Left ventricle myocardium inferior (tissue), 1 donor: ENCODE measurements at regions not wholly inside any gene's neighbourhood (a gene's known extent, or its start where the extent isn't known, plus 50 kb on each side); places are given as distances from the start of the nearest gene placed in this dataset.

Source experiments
- DNase-seq: peaks from one replicate; pipeline ENCODE4 v3.0.0-alpha.2; 2020
- H3K27ac ChIP-seq: fragments of 200-600 bp; replicated peaks from 2 replicates; pipeline ENCODE4 v1.8.0; 2021
- H3K27me3 ChIP-seq: fragments of 200-600 bp; 2 replicates; pipeline ENCODE4 v1.8.0; 2021; ENCODE audit warnings: low read depth
- H3K36me3 ChIP-seq: fragments of 200-600 bp; 2 replicates; pipeline ENCODE4 v1.8.0; 2021
- H3K4me1 ChIP-seq: fragments of 200-600 bp; 2 replicates; pipeline ENCODE4 v1.8.0; 2021
- H3K4me3 ChIP-seq: fragments of 200-600 bp; 2 replicates; pipeline ENCODE4 v1.8.0; 2021; ENCODE audit warnings: mild to moderate bottlenecking, moderate library complexity
- H3K9me3 ChIP-seq: fragments of 200-600 bp; replicated peaks from 2 replicates; pipeline ENCODE4 v1.8.0; 2021
- intact Hi-C: fragments of 100-400 bp; cut with micrococcal nuclease; formaldehyde crosslinking; loops from one replicate; pipeline ENCODE4 v1.11.0; 2022
- TF ChIP-seq, protein P1 (sequence below): fragments of 200-600 bp; IDR thresholded peaks from 2 replicates; pipeline ENCODE4 v1.8.0; 2021; ENCODE audit warnings: antibody characterized with exemption, mild to moderate bottlenecking, borderline replicate concordance
- donor health status: DM: no; HTN: yes; CAD: no; lungs with severe emphysema.

DNA sequence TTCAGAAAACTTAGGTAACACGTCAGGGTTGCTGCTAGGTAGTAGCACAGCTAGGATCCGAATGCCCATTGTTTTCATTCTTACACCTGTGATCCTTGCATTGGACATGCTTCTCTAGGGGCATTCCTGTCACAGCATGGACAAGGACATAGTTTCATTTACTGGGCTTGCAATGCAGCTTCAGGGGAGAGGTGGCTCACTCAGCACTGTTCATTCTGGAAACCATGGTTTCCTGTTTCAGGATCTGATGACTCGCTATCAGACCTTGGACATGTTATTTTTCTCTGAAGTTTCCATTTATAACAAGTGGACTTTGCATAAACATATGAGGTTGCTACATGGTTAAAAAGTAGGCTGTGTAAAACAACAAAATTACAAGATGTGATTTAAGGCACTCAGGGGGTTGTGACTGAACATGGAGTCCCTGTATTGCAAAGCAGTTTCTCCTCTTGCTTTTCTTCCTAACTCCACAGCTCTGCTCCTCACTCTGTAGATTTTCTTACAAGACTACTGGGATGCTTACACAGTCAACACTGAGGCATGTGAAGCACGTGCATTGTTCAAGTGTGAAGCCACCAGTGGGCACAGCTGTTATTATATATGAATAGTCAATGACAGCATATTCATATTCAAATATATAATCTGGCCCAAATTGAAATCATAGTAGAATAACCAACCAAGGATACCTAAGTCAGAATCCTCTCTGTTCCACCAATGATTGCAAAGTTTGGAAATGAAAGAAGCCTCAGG, 66.1 kb upstream of the STK32A start:
- Histone ChIP-seq H3K27ac (no peak overlapping the region), H3K9me3 (peaks cover 5% of the 10 kb centered on the region), H3K36me3 (no peaks in the 10 kb centered on the region), H3K27me3 (peaks cover 4% of the 10 kb centered on the region), H3K4me1 (no peaks in the 10 kb centered on the region), H3K4me3 (no peak overlapping the region)
- DNase-seq: no peak
- intact Hi-C loops: no loop called here
- TF ChIP-seq, protein P1, sequence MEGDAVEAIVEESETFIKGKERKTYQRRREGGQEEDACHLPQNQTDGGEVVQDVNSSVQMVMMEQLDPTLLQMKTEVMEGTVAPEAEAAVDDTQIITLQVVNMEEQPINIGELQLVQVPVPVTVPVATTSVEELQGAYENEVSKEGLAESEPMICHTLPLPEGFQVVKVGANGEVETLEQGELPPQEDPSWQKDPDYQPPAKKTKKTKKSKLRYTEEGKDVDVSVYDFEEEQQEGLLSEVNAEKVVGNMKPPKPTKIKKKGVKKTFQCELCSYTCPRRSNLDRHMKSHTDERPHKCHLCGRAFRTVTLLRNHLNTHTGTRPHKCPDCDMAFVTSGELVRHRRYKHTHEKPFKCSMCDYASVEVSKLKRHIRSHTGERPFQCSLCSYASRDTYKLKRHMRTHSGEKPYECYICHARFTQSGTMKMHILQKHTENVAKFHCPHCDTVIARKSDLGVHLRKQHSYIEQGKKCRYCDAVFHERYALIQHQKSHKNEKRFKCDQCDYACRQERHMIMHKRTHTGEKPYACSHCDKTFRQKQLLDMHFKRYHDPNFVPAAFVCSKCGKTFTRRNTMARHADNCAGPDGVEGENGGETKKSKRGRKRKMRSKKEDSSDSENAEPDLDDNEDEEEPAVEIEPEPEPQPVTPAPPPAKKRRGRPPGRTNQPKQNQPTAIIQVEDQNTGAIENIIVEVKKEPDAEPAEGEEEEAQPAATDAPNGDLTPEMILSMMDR: no peak

DNA sequence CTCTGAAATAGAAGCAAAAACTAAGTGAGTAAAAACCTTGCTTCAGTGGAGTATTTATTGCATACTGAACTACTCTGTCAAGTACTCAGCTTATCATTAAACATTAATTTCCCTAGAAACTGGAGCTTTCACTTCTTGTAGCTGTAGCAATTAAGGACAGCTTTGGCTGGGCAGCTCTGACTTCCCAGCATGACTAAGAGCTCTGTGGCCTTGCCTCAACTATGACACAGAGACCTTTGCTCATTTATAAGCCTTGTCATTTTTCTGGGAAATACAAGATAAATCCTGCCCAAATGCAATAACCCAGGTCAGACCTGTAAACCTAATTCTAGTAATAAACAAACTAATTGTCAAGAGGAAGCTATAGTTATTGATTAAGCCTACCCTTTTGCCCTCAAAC, 65.4 kb upstream of the STK32A start:
- DNase-seq: no peak
- Histone ChIP-seq H3K4me3 (no peak overlapping the region), H3K27me3 (peaks cover 4% of the 10 kb centered on the region), H3K27ac (no peak overlapping the region), H3K36me3 (no peaks in the 10 kb centered on the region), H3K4me1 (no peaks in the 10 kb centered on the region), H3K9me3 (no peaks in the 10 kb centered on the region)
- TF ChIP-seq, protein P1: no peak
- intact Hi-C loops: no loop called here

DNA sequence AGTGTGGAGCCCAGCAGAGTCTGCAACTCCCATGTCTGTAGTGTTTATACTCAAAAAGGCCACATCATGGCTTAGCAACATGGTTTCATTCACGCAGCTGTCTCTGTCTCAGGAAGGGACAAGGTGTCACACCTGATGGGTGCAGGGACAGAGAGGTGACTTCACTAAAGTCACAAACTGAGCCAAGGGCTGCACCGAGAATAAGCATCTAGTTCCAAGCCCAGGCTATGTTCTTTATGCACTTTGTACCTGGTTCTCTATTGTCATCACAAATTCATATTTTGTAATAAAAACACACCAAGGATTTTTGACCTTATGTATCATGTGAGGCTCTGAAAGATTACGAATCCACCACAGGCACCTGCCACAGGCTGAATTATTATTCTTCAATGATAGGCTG, 64.9 kb upstream of the STK32A start:
- Histone ChIP-seq H3K27me3 (peaks cover 4% of the 10 kb centered on the region), H3K9me3 (no peaks in the 10 kb centered on the region), H3K4me1 (no peaks in the 10 kb centered on the region), H3K27ac (no peak overlapping the region), H3K4me3 (no peak overlapping the region), H3K36me3 (no peaks in the 10 kb centered on the region)
- DNase-seq: no peak
- TF ChIP-seq, protein P1: no peak
- intact Hi-C loops: no loop called here

DNA sequence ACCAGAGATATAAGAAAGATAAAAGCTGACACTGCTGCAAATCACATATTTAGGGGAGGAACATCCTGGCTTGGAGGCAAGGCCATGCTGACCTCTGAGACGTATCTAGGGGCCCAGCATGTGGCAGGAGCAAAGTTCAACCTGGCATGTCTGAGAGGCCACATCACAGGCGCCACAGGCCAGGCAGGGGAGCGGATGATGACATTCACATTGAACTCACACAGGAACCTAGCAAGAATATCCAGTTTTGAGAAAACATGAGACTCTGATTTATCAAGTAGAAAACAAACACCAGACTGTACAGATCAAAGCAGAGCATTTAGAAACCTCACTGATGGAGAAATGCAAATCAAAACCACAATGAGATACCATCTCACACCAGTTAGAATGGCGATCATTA, 64.2 kb upstream of the STK32A start:
- Histone ChIP-seq H3K27ac (no peak overlapping the region), H3K4me3 (no peak overlapping the region), H3K36me3 (no peaks in the 10 kb centered on the region), H3K9me3 (no peaks in the 10 kb centered on the region), H3K4me1 (no peaks in the 10 kb centered on the region), H3K27me3 (peaks cover 4% of the 10 kb centered on the region)
- intact Hi-C loops: no loop called here
- TF ChIP-seq, protein P1: no peak
- DNase-seq: no peak

DNA sequence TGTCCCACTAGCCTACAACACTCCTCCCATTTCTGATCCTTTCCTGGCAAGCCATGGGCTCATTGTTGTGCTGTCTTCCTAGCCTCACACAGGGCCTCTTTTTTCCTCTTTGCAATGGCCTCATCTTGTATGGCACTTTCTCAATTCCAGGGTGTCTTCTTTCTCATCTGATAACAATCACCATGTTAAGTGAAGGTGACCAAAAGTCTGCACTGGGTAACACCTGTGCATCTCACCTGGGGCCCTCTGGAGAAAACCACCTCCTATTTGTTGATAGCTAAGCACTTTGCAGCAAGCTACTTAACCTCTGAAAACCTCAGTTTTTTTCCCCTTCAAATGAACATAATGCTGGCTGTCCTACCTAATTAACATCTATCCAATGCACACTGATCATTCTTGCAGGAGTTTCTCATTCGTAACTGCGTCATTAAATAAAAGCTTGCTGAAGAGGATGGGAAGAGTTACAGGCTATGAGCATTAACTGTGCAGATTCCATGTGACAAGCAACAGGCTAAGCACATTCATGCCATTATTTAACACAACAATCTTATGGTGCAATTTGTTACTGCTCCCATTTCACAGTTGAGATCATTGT, 60.1 kb upstream of the STK32A start:
- intact Hi-C loops: no loop called here
- Histone ChIP-seq H3K4me1 (no peaks in the 10 kb centered on the region), H3K9me3 (no peaks in the 10 kb centered on the region), H3K36me3 (no peaks in the 10 kb centered on the region), H3K27me3 (no peaks in the 10 kb centered on the region), H3K27ac (no peak overlapping the region), H3K4me3 (no peak overlapping the region)
- TF ChIP-seq, protein P1: no peak
- DNase-seq: no peak
